ENCODE measurements at regions not wholly inside any gene's neighbourhood (a gene's known extent, or its start where the extent isn't known, plus 50 kb on each side); places are given as distances from the start of the nearest gene placed in this dataset.

DNA sequence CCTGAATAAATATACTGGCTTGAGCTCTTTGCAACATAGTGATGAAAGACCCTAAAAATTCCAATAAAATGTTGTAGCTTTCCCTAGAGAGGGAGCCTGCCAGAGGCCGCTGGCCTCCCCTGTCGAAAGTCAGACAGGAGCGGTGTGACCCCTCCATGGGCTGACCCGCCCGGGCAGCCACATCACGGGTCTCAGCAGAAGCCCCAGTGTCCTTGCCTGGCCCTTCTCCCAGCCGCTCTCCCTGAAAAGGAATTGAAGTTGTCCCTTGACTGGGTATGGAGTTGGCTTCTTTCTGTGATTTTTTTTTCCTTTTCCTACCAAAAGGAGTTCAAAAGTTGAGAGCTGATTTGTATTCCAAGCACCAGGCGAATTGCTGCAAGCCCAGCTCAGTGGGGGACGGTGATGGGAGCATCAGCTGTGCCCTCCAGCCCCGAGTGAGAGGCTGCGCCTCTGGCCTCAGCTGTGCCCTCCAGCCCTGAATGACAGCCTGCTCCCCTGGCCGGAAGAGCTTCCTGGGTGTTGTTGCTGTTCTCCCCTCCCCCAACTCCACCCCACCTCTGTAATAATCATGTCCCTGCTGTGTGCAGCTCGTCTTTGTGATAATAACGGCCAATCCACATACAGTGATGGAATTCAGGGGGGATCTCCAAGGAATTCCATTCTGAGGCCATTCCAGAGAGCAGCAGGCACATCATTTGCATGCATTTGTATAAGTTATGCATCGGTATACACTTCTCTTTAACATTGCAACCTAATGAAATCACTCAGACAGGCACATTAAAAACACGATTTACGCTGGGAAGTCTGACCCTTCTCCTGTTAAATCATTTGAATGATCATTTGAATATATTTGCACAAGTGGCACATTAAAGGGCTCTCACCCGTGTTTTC is 501.0 kb downstream of the EIPR1 start:
- no peak for TF ChIP-seq POLR2A (IDR thresholded peaks at IDR 0.05)
- no peak for TF ChIP-seq POLR2AphosphoS5 (IDR thresholded peaks at IDR 0.05)
- TF ChIP-seq, protein P1, sequence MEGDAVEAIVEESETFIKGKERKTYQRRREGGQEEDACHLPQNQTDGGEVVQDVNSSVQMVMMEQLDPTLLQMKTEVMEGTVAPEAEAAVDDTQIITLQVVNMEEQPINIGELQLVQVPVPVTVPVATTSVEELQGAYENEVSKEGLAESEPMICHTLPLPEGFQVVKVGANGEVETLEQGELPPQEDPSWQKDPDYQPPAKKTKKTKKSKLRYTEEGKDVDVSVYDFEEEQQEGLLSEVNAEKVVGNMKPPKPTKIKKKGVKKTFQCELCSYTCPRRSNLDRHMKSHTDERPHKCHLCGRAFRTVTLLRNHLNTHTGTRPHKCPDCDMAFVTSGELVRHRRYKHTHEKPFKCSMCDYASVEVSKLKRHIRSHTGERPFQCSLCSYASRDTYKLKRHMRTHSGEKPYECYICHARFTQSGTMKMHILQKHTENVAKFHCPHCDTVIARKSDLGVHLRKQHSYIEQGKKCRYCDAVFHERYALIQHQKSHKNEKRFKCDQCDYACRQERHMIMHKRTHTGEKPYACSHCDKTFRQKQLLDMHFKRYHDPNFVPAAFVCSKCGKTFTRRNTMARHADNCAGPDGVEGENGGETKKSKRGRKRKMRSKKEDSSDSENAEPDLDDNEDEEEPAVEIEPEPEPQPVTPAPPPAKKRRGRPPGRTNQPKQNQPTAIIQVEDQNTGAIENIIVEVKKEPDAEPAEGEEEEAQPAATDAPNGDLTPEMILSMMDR (IDR thresholded peaks at IDR 0.05 in 8 of 11, conservative IDR thresholded peaks at IDR 0.05 in 3 of 11) = no peak

Measured in spleen (tissue), 7 donors.